Endothelial cell of umbilical vein (primary cell): ENCODE measurements at regions not wholly inside any gene's neighbourhood (a gene's known extent, or its start where the extent isn't known, plus 50 kb on each side); places are given as distances from the start of the nearest gene placed in this dataset.

Experiments
- BruUV-seq: library from RNA; stranded (reverse); fragments of 400-500 nt; replicated peaks from 2 replicates; lab custom pipeline; 2021; lab: Mats Ljungman, UMichigan
- CTCF ChIA-PET: fragments of 300-600, 350-600 bp; sonication (Branson Sonifier 250); formaldehyde crosslinking; loops from one replicate; lab custom pipeline; 2021; ENCODE audit warnings: antibody characterized with exemption, inconsistent platforms; lab: Charles Lee
- POLR2A ChIA-PET: fragments of 300-600, 350-600 bp; sonication (Branson Sonifier 250); formaldehyde crosslinking; loops from one replicate; lab custom pipeline; 2021; ENCODE audit warnings: antibody characterized with exemption, inconsistent platforms; lab: Charles Lee
- DNase-seq: peaks from one replicate; pipeline ENCODE4 v3.0.0-alpha.2; 2011; ENCODE audit warnings: low read depth, low spot score
- FAIRE-seq: peaks from 2 replicates; lab custom pipeline; 2011; peaks lifted over from hg19 to GRCh38; lab: Jason Lieb, UNC
- H2AFZ ChIP-seq: 2 replicates; pipeline ENCODE4 v1.6.0; 2012; ENCODE audit warnings: low read depth, low read length, control low read depth, inconsistent platforms
- H3K27ac ChIP-seq: 2 replicates; pipeline ENCODE4 v1.5.1; 2011; ENCODE audit warnings: low read depth, mild to moderate bottlenecking, control low read depth, low read length, moderate library complexity; ENCODE audit not compliant: insufficient read depth
- H3K27me3 ChIP-seq, 2 experiments: 2 replicates each; pipeline versions ENCODE4 v1.6.0 to v1.6.1; 2011; ENCODE audit warnings: low read length in 2 of 2, mixed read lengths in 1 of 2; ENCODE audit not compliant: control insufficient read depth in 2 of 2, insufficient read depth in 2 of 2
- H3K36me3 ChIP-seq, 2 experiments: 2 replicates in 1 of 2; 3 replicates in 1 of 2; pipeline ENCODE4 v1.5.1; 2011; ENCODE audit warnings: low read length in 2 of 2, mild to moderate bottlenecking in 1 of 2, moderate library complexity in 1 of 2; ENCODE audit not compliant: control insufficient read depth in 2 of 2, insufficient read depth in 2 of 2; ENCODE audit errors: extremely low read depth in 1 of 2
- H3K4me1 ChIP-seq: 3 replicates; pipeline ENCODE4 v1.5.1; 2011; ENCODE audit warnings: mild to moderate bottlenecking, low read length; ENCODE audit not compliant: control insufficient read depth, insufficient read depth; ENCODE audit errors: extremely low read depth
- H3K4me2 ChIP-seq: 2 replicates; pipeline ENCODE4 v1.6.1; 2011; ENCODE audit warnings: low read length, control low read depth, mixed read lengths; ENCODE audit not compliant: insufficient read depth
- H3K4me3 ChIP-seq, 3 experiments: fragments of 200-600 bp in 1 of 3; sonication (generic), shearing (Covaris generic) in 1 of 3; replicated peaks in 1 of 3; 2 replicates each; pipeline ENCODE4 v1.5.1; 2011 to 2016; ENCODE audit warnings: control low read depth in 3 of 3, low read length in 3 of 3, mild to moderate bottlenecking in 2 of 3, inconsistent platforms in 1 of 3, low read depth in 1 of 3, moderate library complexity in 1 of 3; ENCODE audit not compliant: insufficient read depth in 1 of 3
- H3K79me2 ChIP-seq: 2 replicates; pipeline ENCODE4 v1.6.0; 2012; ENCODE audit warnings: low read length, inconsistent platforms; ENCODE audit not compliant: control insufficient read depth, insufficient read depth
- H3K9ac ChIP-seq: replicated peaks from 2 replicates; pipeline ENCODE3; 2011; ENCODE audit warnings: low read length, control low read depth; ENCODE audit not compliant: insufficient read depth; ENCODE audit errors: extremely low read depth
- H3K9me1 ChIP-seq: replicated peaks from 3 replicates; pipeline ENCODE4 v1.6.0; 2011; ENCODE audit warnings: mild to moderate bottlenecking, low read length; ENCODE audit not compliant: control insufficient read depth, insufficient read depth; ENCODE audit errors: extremely low read depth
- H3K9me3 ChIP-seq: replicated peaks from 2 replicates; pipeline ENCODE4 v1.5.1; 2012; ENCODE audit warnings: low read length, inconsistent platforms; ENCODE audit not compliant: control insufficient read depth, insufficient read depth
- H4K20me1 ChIP-seq: replicated peaks from 2 replicates; pipeline ENCODE3; 2011; ENCODE audit warnings: mild to moderate bottlenecking, low read length; ENCODE audit not compliant: control insufficient read depth, insufficient read depth; ENCODE audit errors: extremely low read depth
- EZH2 ChIP-seq: IDR thresholded peaks from 2 replicates; pipeline ENCODE4 v1.6.1; 2012; ENCODE audit warnings: borderline replicate concordance, low read depth, mild to moderate bottlenecking, moderate library complexity, low read length, inconsistent platforms; ENCODE audit not compliant: severe bottlenecking
- FOS ChIP-seq: IDR thresholded peaks from 2 replicates; pipeline ENCODE4 v1.6.1; 2011; ENCODE audit warnings: mild to moderate bottlenecking, low read length, moderate library complexity, borderline replicate concordance; ENCODE audit not compliant: insufficient read depth
- GATA2 ChIP-seq: IDR thresholded peaks from 2 replicates; pipeline ENCODE4 v1.7.0; 2011; ENCODE audit warnings: low read depth, mild to moderate bottlenecking, moderate library complexity, mixed read lengths, low read length; ENCODE audit not compliant: insufficient read length, insufficient read depth
- JUN ChIP-seq: IDR thresholded peaks from 2 replicates; pipeline ENCODE4 v1.6.1; 2011; ENCODE audit warnings: borderline replicate concordance, low read depth; ENCODE audit not compliant: insufficient read length, insufficient read depth
- MYC ChIP-seq: IDR thresholded peaks from one replicate; pipeline ENCODE4 v1.6.1; 2011; ENCODE audit warnings: mild to moderate bottlenecking, low read depth, low read length
- POLR2A ChIP-seq: IDR thresholded peaks from 2 replicates; pipeline ENCODE4 v1.6.1; 2012; ENCODE audit warnings: low read depth, mild to moderate bottlenecking, control low read depth, low read length
- POLR2AphosphoS5 ChIP-seq: IDR thresholded peaks from 2 replicates; pipeline ENCODE4 v1.6.1; 2012; ENCODE audit warnings: low read depth, mild to moderate bottlenecking, control low read depth, low read length, moderate library complexity; ENCODE audit not compliant: insufficient read depth
- dilution Hi-C: fragments of 300-500 bp; cut with MboI; formaldehyde crosslinking; loops from one replicate; pipeline ENCODE4 v1.15.0; 2019; ENCODE audit warnings: low sequenced_read_pairs; ENCODE audit not compliant: extremely low pct_ligation_motif_present
- intact Hi-C: fragments of 100-400 bp; cut with micrococcal nuclease; formaldehyde crosslinking; loops from one replicate; pipeline ENCODE4 v1.10.0; 2022
- TF ChIP-seq, protein P1 (sequence below), 2 donors: IDR thresholded peaks; 1 replicate in 1 of 2; 2 replicates in 1 of 2; pipeline ENCODE4 v1.5.1; 2011; ENCODE audit warnings: low read length in 2 of 2, mild to moderate bottlenecking in 2 of 2, moderate library complexity in 2 of 2, control low read depth in 1 of 2, inconsistent platforms in 1 of 2, low read depth in 1 of 2; ENCODE audit not compliant: insufficient read depth in 1 of 2; ENCODE audit errors: extremely low read depth in 1 of 2
- TF ChIP-seq, protein P2 (sequence below): IDR thresholded peaks from 2 replicates; pipeline ENCODE4 v1.6.1; 2011; ENCODE audit not compliant: insufficient read depth, insufficient read length

DNA sequence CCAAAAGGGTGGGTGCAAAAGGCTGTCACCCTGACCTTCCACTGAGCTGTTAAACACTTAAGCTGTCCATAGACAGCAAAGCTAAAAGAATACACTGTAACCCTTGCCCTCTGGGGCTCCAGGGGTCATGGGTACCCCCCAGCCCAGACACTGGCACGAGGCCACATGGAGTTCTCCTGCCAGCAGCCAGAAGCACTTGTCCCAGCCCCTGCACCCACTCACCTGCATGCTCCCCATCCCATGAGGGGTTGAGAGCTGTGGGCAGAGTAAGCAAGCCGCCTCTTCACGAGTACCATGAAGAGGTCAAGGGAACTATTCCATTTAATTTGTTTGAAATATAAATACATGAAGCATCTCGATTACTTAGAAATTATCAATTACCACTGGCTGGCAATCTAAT is 867.1 kb upstream of the ZEB2 start:
- CTCF ChIA-PET: no interaction called here
- Histone ChIP-seq H3K79me2 (no peaks in the 10 kb centered on the region), H3K9me1 (no peaks in the 10 kb centered on the region), H3K4me1 (no peaks in the 10 kb centered on the region), H3K4me2 (no peak overlapping the region), H3K4me3 (no peak overlapping the region), H3K27me3 (no peaks in the 10 kb centered on the region), H4K20me1 (no peaks in the 10 kb centered on the region), H3K9me3 (no peaks in the 10 kb centered on the region), H3K27ac (no peak overlapping the region), H2AFZ (no peak overlapping the region), H3K9ac (no peak overlapping the region), H3K36me3 (no peaks in the 10 kb centered on the region)
- DNase-seq: no peak
- POLR2A ChIA-PET: interaction anchor here (0.7 kb wide), 1 partner anchor 13 kb away, joined by 3 read pairs; no protein-coding TSS in a partner anchor
- BruUV-seq: no TSS peak
- intact Hi-C loops (loop anchor here (10.0 kb wide), 1 partner anchor 382 kb away; no protein-coding TSS in a partner anchor), dilution Hi-C loops (no loop called here)
- FAIRE-seq: no peak
- no peak for TF ChIP-seq MYC

GRCh38 chr2:145383961-145384360 is 864.0 kb upstream of the ZEB2 start:
- Histone ChIP-seq H3K9me1 (no peaks in the 10 kb centered on the region), H4K20me1 (no peaks in the 10 kb centered on the region), H2AFZ (no peak overlapping the region), H3K4me2 (no peak overlapping the region), H3K27ac (no peak overlapping the region), H3K79me2 (no peaks in the 10 kb centered on the region), H3K27me3 (no peaks in the 10 kb centered on the region), H3K9ac (no peak overlapping the region), H3K4me1 (peaks cover 2% of the 10 kb centered on the region), H3K9me3 (no peaks in the 10 kb centered on the region), H3K4me3 (no peak overlapping the region), H3K36me3 (no peaks in the 10 kb centered on the region)
- TF ChIP-seq FOS (no peak), POLR2A (no peak), POLR2AphosphoS5 (no peak), MYC (no peak), GATA2 (no peak), JUN (no peak), EZH2 (no peak)
- TF ChIP-seq, protein P1, sequence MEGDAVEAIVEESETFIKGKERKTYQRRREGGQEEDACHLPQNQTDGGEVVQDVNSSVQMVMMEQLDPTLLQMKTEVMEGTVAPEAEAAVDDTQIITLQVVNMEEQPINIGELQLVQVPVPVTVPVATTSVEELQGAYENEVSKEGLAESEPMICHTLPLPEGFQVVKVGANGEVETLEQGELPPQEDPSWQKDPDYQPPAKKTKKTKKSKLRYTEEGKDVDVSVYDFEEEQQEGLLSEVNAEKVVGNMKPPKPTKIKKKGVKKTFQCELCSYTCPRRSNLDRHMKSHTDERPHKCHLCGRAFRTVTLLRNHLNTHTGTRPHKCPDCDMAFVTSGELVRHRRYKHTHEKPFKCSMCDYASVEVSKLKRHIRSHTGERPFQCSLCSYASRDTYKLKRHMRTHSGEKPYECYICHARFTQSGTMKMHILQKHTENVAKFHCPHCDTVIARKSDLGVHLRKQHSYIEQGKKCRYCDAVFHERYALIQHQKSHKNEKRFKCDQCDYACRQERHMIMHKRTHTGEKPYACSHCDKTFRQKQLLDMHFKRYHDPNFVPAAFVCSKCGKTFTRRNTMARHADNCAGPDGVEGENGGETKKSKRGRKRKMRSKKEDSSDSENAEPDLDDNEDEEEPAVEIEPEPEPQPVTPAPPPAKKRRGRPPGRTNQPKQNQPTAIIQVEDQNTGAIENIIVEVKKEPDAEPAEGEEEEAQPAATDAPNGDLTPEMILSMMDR (IDR thresholded peaks at IDR 0.05; ENCODE audit: extremely low read depth in 1 of 2, insufficient read depth in 1 of 2, low read depth in 1 of 2, low read length in 2 of 2): no peak
- TF ChIP-seq, protein P2, sequence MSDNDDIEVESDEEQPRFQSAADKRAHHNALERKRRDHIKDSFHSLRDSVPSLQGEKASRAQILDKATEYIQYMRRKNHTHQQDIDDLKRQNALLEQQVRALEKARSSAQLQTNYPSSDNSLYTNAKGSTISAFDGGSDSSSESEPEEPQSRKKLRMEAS: no peak
- BruUV-seq: no TSS peak
- ChIA-PET CTCF (interaction anchor here (0.6 kb wide), 1 partner anchor 9 kb away, joined by 3 read pairs; no protein-coding TSS in a partner anchor), POLR2A (no interaction called here)
- FAIRE-seq (no peak), DNase-seq (no peak)
- intact Hi-C loops: loop anchor here (10.0 kb wide), 1 partner anchor 379 kb away; no protein-coding TSS in a partner anchor
- dilution Hi-C loops: no loop called here
